ENCODE measurements at regions not wholly inside any gene's neighbourhood (a gene's known extent, or its start where the extent isn't known, plus 50 kb on each side); places are given as distances from the start of the nearest gene placed in this dataset.

GRCh38 chr1:58909914-58910681 lies 126.3 kb upstream of the JUN start:
- no peak for DNase-seq (ENCODE audit: low read depth in 1 of 2, low spot score in 1 of 2)

- DNase-seq (ENCODE audit: low read depth in 1 of 2, low spot score in 1 of 2): no peak
Observed at GRCh38 chr1:58911841-58912499, 128.1 kb upstream of the JUN start.

- DNase-seq (ENCODE audit: low read depth in 1 of 2, low spot score in 1 of 2): no peak
Observed at GRCh38 chr1:58914925-58915324, 131.1 kb upstream of the JUN start.

- DNase-seq (ENCODE audit: low read depth in 1 of 2, low spot score in 1 of 2): no peak
Observed at GRCh38 chr1:58917436-58917835, 133.6 kb upstream of the JUN start.

GRCh38 chr1:58919226-58919958 lies 135.5 kb upstream of the JUN start:
- DNase-seq (ENCODE audit: low read depth in 1 of 2, low spot score in 1 of 2): no peak

- DNase-seq (ENCODE audit: low read depth in 1 of 2, low spot score in 1 of 2): no peak
Observed at GRCh38 chr1:58919959-58920321, 136.1 kb upstream of the JUN start.

GRCh38 chr1:58921342-58921741 lies 137.5 kb upstream of the JUN start:
- no peak for DNase-seq (ENCODE audit: low read depth in 1 of 2, low spot score in 1 of 2)

- no peak for DNase-seq (ENCODE audit: low read depth in 1 of 2, low spot score in 1 of 2)
Observed at GRCh38 chr1:58921751-58922150, 137.9 kb upstream of the JUN start.

- no peak for DNase-seq (ENCODE audit: low read depth in 1 of 2, low spot score in 1 of 2)
Observed at GRCh38 chr1:58922302-58923089, 138.6 kb upstream of the JUN start.

- no peak for DNase-seq (ENCODE audit: low read depth in 1 of 2, low spot score in 1 of 2)
Observed at GRCh38 chr1:58923090-58923470, 139.2 kb upstream of the JUN start.

GRCh38 chr1:58924016-58924565 lies 140.2 kb upstream of the JUN start:
- no peak for DNase-seq (ENCODE audit: low read depth in 1 of 2, low spot score in 1 of 2)

GRCh38 chr1:58924821-58925220 lies 141.0 kb upstream of the JUN start:
- no peak for DNase-seq (ENCODE audit: low read depth in 1 of 2, low spot score in 1 of 2)

GRCh38 chr1:58925247-58925646 lies 141.4 kb upstream of the JUN start:
- DNase-seq (ENCODE audit: low read depth in 1 of 2, low spot score in 1 of 2): no peak

GRCh38 chr1:58926152-58926551 lies 142.3 kb upstream of the JUN start:
- DNase-seq (ENCODE audit: low read depth in 1 of 2, low spot score in 1 of 2): no peak

GRCh38 chr1:58927041-58927721 lies 143.3 kb upstream of the JUN start:
- no peak for DNase-seq (ENCODE audit: low read depth in 1 of 2, low spot score in 1 of 2)

GRCh38 chr1:58927722-58928085 lies 143.9 kb upstream of the JUN start:
- DNase-seq (ENCODE audit: low read depth in 1 of 2, low spot score in 1 of 2): no peak

GRCh38 chr1:58928514-58928913 lies 144.7 kb upstream of the JUN start:
- no peak for DNase-seq (ENCODE audit: low read depth in 1 of 2, low spot score in 1 of 2)

- DNase-seq (ENCODE audit: low read depth in 1 of 2, low spot score in 1 of 2): peak; percentile 42 to 53
Observed at GRCh38 chr1:58929671-58930325, 146.0 kb upstream of the JUN start.

GRCh38 chr1:58931024-58931423 lies 147.2 kb upstream of the JUN start:
- no peak for DNase-seq (ENCODE audit: low read depth in 1 of 2, low spot score in 1 of 2)

GRCh38 chr1:58931756-58932155 lies 147.9 kb upstream of the JUN start:
- DNase-seq (ENCODE audit: low read depth in 1 of 2, low spot score in 1 of 2): no peak

Data from activated T-helper 1 cell treated with anti-CD3 and anti-CD28 coated beads, Interleukin-2, amount 50 U/mL, for 16 hours (primary cell).